EH (cell line): ENCODE measurements at regions not wholly inside any gene's neighbourhood (a gene's known extent, or its start where the extent isn't known, plus 50 kb on each side); places are given as distances from the start of the nearest gene placed in this dataset.

Experiments
- DNase-seq: peaks from one replicate; pipeline ENCODE4 v3.0.0-alpha.2; 2015; ENCODE audit warnings: low read depth

DNA sequence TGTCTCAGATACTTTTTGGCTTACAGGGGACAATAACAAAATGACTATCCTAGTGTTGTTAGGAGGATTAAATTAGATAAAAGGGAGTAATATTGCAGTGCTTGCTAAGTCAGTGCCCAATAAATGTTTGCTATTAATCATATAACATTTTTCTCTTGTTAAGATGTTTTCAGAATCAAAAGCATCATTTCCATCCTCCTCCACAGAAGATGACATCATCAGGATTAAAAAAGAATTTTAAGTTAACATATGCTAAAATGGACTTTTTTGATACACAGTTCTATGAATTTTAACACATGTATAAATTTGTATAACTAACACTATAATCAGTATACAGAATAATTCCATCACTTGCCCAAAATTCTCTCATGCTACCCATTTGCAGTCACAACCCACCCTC, 492.6 kb downstream of the GRIN2A start:
- DNase-seq, result no peak

DNA sequence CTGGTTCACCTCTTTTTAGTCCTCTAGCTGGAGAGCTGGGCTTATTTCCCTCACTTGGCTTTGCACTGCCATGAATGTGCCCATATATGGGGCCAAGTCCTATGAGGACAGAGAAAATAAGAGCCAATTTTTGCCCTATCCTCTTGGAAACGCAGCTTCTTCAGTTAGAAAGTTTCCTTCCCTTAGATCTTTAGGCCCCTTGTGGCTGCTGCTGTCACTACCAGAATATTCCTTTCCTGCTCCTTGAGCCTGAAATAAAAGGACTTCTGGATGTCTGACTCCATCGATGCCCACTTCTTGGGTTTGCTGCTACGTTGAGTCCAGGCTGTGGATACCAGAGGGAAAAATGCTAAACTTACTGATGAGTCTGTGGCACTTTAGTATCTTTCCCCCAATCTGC, 487.1 kb downstream of the GRIN2A start:
- DNase-seq, result no peak
